GM18909 (cell line): ENCODE measurements at regions not wholly inside any gene's neighbourhood (a gene's known extent, or its start where the extent isn't known, plus 50 kb on each side); places are given as distances from the start of the nearest gene placed in this dataset.
"Not testable (repeated sequence)": the region's sequence is repeated elsewhere in the genome, so short reads cannot be mapped to it uniquely, and the experiment has no call there.

Experiments
- ATAC-seq: cut with Tn5 transposase; IDR thresholded peaks from one replicate; pipeline ENCODE4 v1.9.1; 2021; ENCODE audit warnings: mild to moderate bottlenecking; ENCODE audit not compliant: unreplicated experiment, poor library complexity

GRCh38 chr1:196091397-196092135 is 516.7 kb downstream of the KCNT2 start:
- ATAC-seq = no peak

DNA sequence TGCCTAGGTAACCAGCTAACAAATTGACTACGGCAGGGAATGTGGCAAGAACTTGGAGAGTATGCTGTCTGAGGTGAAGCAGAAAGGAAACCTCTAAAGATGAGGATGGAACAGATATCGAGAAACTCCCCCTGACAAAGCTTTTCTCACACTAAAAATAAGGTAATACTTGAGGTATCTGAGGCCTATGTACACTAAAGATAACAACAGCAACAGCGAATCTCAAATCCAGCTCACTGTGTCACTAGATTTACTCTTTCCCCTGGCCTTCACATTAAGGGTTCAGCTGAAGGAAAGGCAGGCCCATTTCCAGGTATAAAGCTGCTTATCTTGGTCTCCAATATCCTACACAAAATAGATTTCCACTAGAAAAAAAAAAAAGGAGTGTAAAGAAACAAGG is 518.0 kb downstream of the KCNT2 start:
- no peak for ATAC-seq

GRCh38 chr1:196088541-196088940 is 519.7 kb downstream of the KCNT2 start:
- ATAC-seq = no peak

DNA sequence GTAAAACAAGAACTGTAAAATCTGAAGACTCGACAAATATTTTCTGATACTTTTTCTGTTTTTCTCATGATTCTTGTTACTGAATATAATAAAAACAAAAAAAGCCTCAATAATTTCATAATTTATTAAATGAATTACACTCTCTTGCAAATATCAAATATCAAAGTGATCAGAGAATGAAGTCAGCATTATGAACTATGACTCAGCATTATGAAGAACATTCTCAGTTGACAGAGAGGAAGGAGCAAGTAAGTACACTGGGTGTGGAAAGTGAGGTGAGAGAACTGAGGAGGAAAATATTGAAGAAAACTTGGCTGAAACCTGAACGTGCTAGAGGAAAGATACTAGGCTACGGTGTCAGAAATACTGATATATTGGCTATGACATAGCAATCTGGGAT is 529.5 kb downstream of the KCNT2 start:
- ATAC-seq = no peak

DNA sequence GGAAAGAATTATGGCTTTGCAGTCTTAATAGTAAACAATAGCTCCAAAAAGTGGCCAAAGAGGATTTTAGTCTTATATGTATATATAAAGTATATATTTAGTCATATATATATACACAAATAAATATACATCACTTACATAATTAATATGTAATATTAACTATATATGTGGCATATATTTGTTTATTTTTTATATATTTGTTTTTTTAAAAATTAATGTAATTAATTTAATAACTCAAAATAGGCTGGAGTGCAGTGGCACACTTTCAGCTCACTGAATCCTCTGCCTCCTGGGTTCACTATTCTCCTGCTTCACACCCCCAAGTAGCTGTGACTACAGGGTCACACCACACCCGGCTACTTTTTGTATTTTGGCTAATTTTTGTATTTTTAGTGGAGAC is 532.6 kb downstream of the KCNT2 start:
- no peak for ATAC-seq

- ATAC-seq = no peak
Observed at GRCh38 chr1:196074182-196074581, 534.1 kb downstream of the KCNT2 start.

- ATAC-seq = no peak
Observed at GRCh38 chr1:196071447-196071846, 536.8 kb downstream of the KCNT2 start.

GRCh38 chr1:196070940-196071339 is 537.3 kb downstream of the KCNT2 start:
- no peak for ATAC-seq

DNA sequence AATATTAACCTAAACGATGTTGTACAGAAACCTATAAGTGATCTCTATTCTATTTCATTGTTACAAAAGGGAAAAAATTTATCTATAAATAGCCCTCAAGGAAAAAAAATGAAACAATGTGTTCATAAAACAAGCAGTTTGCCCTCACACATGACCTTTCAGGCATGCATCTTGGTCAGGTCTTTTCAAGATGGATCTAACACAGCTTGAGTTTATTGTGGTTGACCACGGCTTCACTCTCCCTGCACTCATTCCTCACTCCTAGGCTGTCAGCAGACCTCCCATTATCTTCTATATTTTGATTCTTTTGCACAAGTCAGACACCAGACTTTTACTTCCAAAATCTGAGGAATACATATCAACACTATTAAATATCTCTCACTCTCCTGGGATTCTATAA is 544.3 kb downstream of the KCNT2 start:
- ATAC-seq = no peak

DNA sequence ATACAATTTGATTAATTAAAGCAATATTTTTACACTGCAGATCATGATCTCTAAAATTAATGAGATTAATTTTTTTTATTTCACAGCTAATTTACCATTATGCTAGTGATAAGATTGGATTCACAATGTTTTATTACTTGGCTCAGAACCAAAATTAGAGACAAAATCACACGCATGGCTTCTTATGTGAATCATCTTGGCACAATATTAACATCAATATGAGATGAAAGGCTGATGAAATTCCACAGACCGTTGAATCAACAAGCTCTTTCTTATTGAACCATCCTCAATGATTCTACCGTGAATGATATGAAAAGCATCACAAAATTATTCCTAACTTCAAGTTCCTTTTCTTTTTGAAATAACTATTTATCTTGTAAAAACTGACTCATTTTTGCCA is 544.9 kb downstream of the KCNT2 start:
- no peak for ATAC-seq

DNA sequence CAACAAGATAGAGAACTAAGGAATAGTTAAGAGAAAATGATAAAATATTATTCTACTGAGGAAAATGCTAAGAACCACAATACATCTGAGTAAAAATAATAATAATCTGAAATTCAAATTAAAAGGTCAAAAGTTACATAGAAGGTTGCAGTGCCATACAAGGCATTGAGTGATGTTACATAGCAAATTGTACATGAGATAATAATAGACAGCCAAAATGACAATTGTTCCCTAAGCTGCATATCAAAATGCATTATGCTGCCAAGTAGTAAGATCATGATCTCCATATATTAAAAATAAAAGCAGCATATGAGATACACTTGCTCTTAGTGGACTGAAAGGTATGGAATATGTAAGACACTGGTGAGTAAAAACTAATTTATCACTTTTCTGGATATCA is 547.7 kb downstream of the KCNT2 start:
- ATAC-seq = no peak

GRCh38 chr1:196059210-196059609 is 549.0 kb downstream of the KCNT2 start:
- ATAC-seq = no peak

DNA sequence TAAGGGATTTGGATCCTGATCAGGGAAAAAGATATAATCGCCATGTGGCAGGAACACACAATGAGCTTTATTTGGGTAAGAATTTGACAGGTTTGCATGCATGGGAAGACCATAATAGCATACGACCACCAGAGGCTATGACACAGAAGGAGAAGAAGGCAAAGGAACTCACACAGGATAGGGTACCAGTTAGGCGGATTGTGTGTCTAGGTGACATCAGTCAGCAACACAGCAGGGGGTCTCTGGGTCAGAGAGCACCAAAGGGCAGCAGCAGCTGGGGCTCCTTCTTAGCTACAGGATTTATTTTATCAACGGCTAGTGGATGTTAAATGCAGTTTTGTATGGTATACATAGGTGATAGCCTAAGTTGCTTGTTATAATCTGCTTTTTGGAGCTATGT is 551.3 kb downstream of the KCNT2 start:
- ATAC-seq = no peak

- ATAC-seq = no peak
Observed at GRCh38 chr1:196049407-196049806, 558.8 kb downstream of the KCNT2 start.

GRCh38 chr1:196043268-196043667 is 565.0 kb downstream of the KCNT2 start:
- ATAC-seq = no peak

DNA sequence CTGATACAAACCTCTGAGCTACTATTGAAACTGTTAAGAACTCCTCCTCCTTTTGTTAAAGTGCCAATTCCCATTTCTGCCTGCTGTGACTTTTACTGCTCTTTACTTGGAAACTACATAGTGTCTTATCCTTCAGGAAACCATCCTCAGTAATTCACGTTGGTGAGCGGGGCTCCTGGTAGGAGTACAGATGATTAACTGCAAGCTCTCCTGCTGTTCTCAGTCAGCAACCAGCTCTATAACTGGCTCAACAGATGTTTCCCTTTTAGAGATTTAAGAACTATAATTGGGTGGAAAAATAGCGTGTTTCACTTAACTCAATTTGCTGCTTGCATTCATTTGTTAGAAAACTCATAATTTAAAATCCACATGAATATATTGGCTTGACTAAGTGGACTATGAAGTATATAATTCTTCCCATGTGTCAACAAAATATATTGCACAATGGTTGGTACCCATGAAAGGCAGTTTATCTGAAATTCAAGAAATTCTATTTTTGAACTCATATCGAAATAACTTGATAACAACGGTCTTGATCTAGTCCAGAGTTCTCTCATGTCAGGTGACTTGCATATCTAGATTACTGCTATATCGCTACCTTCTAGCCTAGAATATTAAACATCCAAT is 574.0 kb downstream of the KCNT2 start:
- no peak for ATAC-seq

DNA sequence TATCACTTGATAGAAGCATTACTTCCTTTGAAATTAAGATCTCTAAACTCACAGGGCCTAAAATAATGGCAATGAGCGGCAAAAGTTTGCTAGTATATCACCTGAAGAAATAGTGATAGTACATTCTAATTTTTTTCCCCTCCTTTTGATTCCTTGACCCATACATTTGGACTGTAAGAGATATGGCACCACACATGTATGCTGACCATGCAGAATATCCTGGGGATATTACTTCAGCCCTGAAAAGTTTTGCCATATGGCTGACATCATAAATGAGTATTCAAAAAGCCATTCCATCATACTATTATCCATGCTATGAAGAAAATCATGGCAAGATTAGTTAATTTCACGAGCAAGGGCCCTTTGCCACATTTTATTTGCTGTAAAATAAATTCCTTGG is 576.9 kb downstream of the KCNT2 start:
- not testable (repeated sequence) for ATAC-seq

DNA sequence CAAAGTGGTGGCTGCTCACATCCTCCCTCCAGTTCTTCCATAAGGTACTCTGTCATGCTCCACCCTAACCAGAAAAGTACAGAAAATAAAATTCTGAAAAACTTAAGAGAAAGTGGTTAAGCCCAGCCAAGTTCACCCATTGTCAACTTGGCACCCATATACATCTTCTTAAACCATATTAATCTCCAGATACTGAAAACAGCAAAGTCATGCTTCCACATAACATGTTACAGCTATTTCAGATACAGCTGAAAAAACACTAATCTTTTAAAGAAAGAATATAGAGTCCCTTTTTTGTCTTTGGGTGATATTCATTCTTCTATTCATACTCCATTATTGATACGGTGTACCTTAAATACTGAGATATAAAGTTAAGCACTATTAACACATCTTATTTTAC is 577.8 kb downstream of the KCNT2 start:
- no peak for ATAC-seq

GRCh38 chr1:196029410-196029809 is 578.8 kb downstream of the KCNT2 start:
- no peak for ATAC-seq

- no peak for ATAC-seq
Observed at GRCh38 chr1:196027127-196027526, 581.1 kb downstream of the KCNT2 start.

- ATAC-seq = not testable (repeated sequence)
Observed at GRCh38 chr1:196021174-196021573, 587.1 kb downstream of the KCNT2 start.

- no peak for ATAC-seq
Observed at GRCh38 chr1:196009362-196009761, 598.9 kb downstream of the KCNT2 start.
